Activated B cell treated with CpG ODN at 0.5 μM for 24 hours (primary cell): ENCODE measurements at regions not wholly inside any gene's neighbourhood (a gene's known extent, or its start where the extent isn't known, plus 50 kb on each side); places are given as distances from the start of the nearest gene placed in this dataset.

Experiments used
- ATAC-seq: fragments of 200-7000 bp; cut with Tn5 transposase; one replicate; pipeline ENCODE4 v1.10.0; 2021; ENCODE audit warnings: low read depth, mild to moderate bottlenecking, moderate library complexity
- CTCF ChIA-PET: fragments of 350-600 bp; sonication (Branson Sonifier 250); formaldehyde crosslinking; loops from one replicate; lab custom pipeline; 2021; ENCODE audit warnings: antibody characterized with exemption; lab: Charles Lee
- POLR2A ChIA-PET: fragments of 350-600 bp; sonication (Branson Sonifier 250); formaldehyde crosslinking; loops from one replicate; lab custom pipeline; 2021; ENCODE audit warnings: antibody characterized with exemption; lab: Charles Lee
- DNase-seq: peaks from one replicate; pipeline ENCODE4 v3.0.0; 2022
- H3K27ac Mint-ChIP-seq: one replicate; pipeline ENCODE4 v1.8.0; 2020; ENCODE audit warnings: mixed read lengths
- H3K27me3 Mint-ChIP-seq: one replicate; pipeline ENCODE4 v1.8.0; 2021; ENCODE audit warnings: mixed read lengths
- H3K36me3 Mint-ChIP-seq: one replicate; pipeline ENCODE4 v1.8.0; 2021; ENCODE audit warnings: low read depth, mixed read lengths
- H3K4me1 Mint-ChIP-seq: one replicate; pipeline ENCODE4 v1.8.0; 2021; ENCODE audit warnings: mixed read lengths
- H3K4me3 Mint-ChIP-seq: one replicate; pipeline ENCODE4 v1.8.0; 2020; ENCODE audit warnings: mild to moderate bottlenecking, mixed read lengths
- H3K9me3 Mint-ChIP-seq: one replicate; pipeline ENCODE4 v1.8.0; 2020; ENCODE audit warnings: mixed read lengths
- CTCF ChIP-seq: fragments of 200-600 bp; IDR thresholded peaks from one replicate; pipeline ENCODE4 v1.8.0; 2022; ENCODE audit warnings: antibody characterized with exemption, mild to moderate bottlenecking
- intact Hi-C: fragments of 100-400 bp; cut with micrococcal nuclease; formaldehyde crosslinking; loops from one replicate; pipeline ENCODE4 v1.15.1; 2024

GRCh38 chr2:9096761-9097160 lies 93.3 kb upstream of the MBOAT2 start:
- intact Hi-C loops: no loop called here
- peaks cover 25% of the 10 kb centered on the region for H3K27me3 Mint-ChIP-seq
- peaks cover 14% of the 10 kb centered on the region for H3K4me1 Mint-ChIP-seq
- H3K27ac Mint-ChIP-seq: no peak overlapping the region
- TF ChIP-seq CTCF: no peak
- no peaks in the 10 kb centered on the region for H3K9me3 Mint-ChIP-seq
- ChIA-PET POLR2A (no interaction called here), CTCF (no interaction called here)
- DNase-seq (no peak), ATAC-seq (no peak)
- no peak overlapping the region for H3K4me3 Mint-ChIP-seq
- H3K36me3 Mint-ChIP-seq: no peaks in the 10 kb centered on the region

GRCh38 chr2:9095690-9096089 lies 92.2 kb upstream of the MBOAT2 start:
- intact Hi-C loops: no loop called here
- DNase-seq: no peak
- no peak for ATAC-seq
- no peaks in the 10 kb centered on the region for H3K9me3 Mint-ChIP-seq
- no peak overlapping the region for H3K27ac Mint-ChIP-seq
- ChIA-PET POLR2A (no interaction called here), CTCF (no interaction called here)
- H3K36me3 Mint-ChIP-seq: no peaks in the 10 kb centered on the region
- peaks cover 14% of the 10 kb centered on the region for H3K4me1 Mint-ChIP-seq
- no peak overlapping the region for H3K4me3 Mint-ChIP-seq
- no peak for TF ChIP-seq CTCF
- H3K27me3 Mint-ChIP-seq: peaks cover 25% of the 10 kb centered on the region

- Mint-ChIP-seq H3K9me3 (no peaks in the 10 kb centered on the region), H3K36me3 (no peaks in the 10 kb centered on the region), H3K4me1 (peaks cover 14% of the 10 kb centered on the region), H3K27me3 (peaks cover 25% of the 10 kb centered on the region), H3K27ac (no peak overlapping the region), H3K4me3 (no peak overlapping the region)
- no peak for DNase-seq
- TF ChIP-seq CTCF: no peak
- intact Hi-C loops: no loop called here
- ATAC-seq: no peak
- ChIA-PET CTCF (no interaction called here), POLR2A (no interaction called here)
These were observed 91.7 kb upstream of the MBOAT2 start for GRCh38 chr2:9095226-9095625.

GRCh38 chr2:9094117-9094516 lies 90.6 kb upstream of the MBOAT2 start:
- Mint-ChIP-seq H3K4me1 (peaks cover 10% of the 10 kb centered on the region), H3K9me3 (no peaks in the 10 kb centered on the region), H3K36me3 (no peaks in the 10 kb centered on the region), H3K4me3 (no peak overlapping the region), H3K27ac (no peak overlapping the region), H3K27me3 (peaks cover 27% of the 10 kb centered on the region)
- no peak for DNase-seq
- intact Hi-C loops: no loop called here
- TF ChIP-seq CTCF: no peak
- ATAC-seq: no peak
- CTCF ChIA-PET: no interaction called here
- POLR2A ChIA-PET: no interaction called here

GRCh38 chr2:9093324-9093723 lies 89.8 kb upstream of the MBOAT2 start:
- POLR2A ChIA-PET: no interaction called here
- H3K4me1 Mint-ChIP-seq: peaks cover 5% of the 10 kb centered on the region
- TF ChIP-seq CTCF: no peak
- intact Hi-C loops: no loop called here
- H3K4me3 Mint-ChIP-seq: no peak overlapping the region
- no peaks in the 10 kb centered on the region for H3K9me3 Mint-ChIP-seq
- H3K36me3 Mint-ChIP-seq: no peaks in the 10 kb centered on the region
- ATAC-seq (no peak), DNase-seq (no peak)
- no peak overlapping the region for H3K27ac Mint-ChIP-seq
- H3K27me3 Mint-ChIP-seq: peaks cover 27% of the 10 kb centered on the region
- CTCF ChIA-PET: no interaction called here
